HCT116 (cell line): ENCODE measurements at regions not wholly inside any gene's neighbourhood (a gene's known extent, or its start where the extent isn't known, plus 50 kb on each side); places are given as distances from the start of the nearest gene placed in this dataset.

Source experiments
- ATAC-seq: fragments of 200-7000 bp; cut with Tn5 transposase; 2 replicates; pipeline ENCODE4 v1.9.1; 2020; ENCODE audit warnings: mild to moderate bottlenecking, moderate library complexity
- BruUV-seq: library from RNA; stranded (reverse); fragments of 400-500 nt; replicated peaks from 2 replicates; lab custom pipeline; 2021; lab: Mats Ljungman, UMichigan
- CTCF ChIA-PET: fragments of 300-600 bp; sonication (Branson Sonifier 250); formaldehyde crosslinking; loops from one replicate; lab custom pipeline; 2021; ENCODE audit warnings: antibody characterized with exemption; lab: Charles Lee
- POLR2A ChIA-PET: fragments of 300-600, 350-600 bp; sonication (Branson Sonifier 250); formaldehyde crosslinking; loops from one replicate; lab custom pipeline; 2021; ENCODE audit warnings: antibody characterized with exemption; lab: Charles Lee
- RAD21 ChIA-PET, 2 experiments: fragments of 300-600 bp; sonication (Branson Sonifier 250); formaldehyde crosslinking; loops; one replicate each; lab custom pipeline; 2023; ENCODE audit warnings: low total read pairs in 2 of 2; ENCODE audit not compliant: uncharacterized antibody in 2 of 2, unreplicated experiment in 2 of 2, low non-redundant PET in 1 of 2; lab: Charles Lee
- DNase-seq: peaks from one replicate; pipeline ENCODE4 v3.0.0-alpha.2; 2010; ENCODE audit warnings: low read depth, low spot score
- H2AFZ ChIP-seq: fragments of 200-600 bp; shearing (Covaris generic), sonication (generic); 2 replicates; pipeline ENCODE4 v1.6.1; 2017; ENCODE audit warnings: low read depth, mixed run types, mixed read lengths, antibody characterized with exemption, low read length; ENCODE audit not compliant: poor library complexity, severe bottlenecking
- H3K27ac ChIP-seq: 2 replicates; pipeline ENCODE4 v1.5.1; 2012; ENCODE audit warnings: low read depth, low read length
- H3K27me3 ChIP-seq: fragments of 200-600 bp; sonication (generic); 2 replicates; pipeline ENCODE4 v1.6.1; 2016; ENCODE audit warnings: mixed run types, low read length, mixed read lengths; ENCODE audit not compliant: insufficient read depth
- H3K36me3 ChIP-seq, 2 experiments: fragments of 200-500 bp in 1 of 2; fragments of 200-600 bp in 1 of 2; sonication (Bioruptor generic) in 1 of 2; sonication (generic) in 1 of 2; 2 replicates each; pipeline versions ENCODE4 v1.5.1 to v1.6.1; 2014 to 2016; ENCODE audit warnings: low read length in 2 of 2, inconsistent platforms in 1 of 2, mixed read lengths in 1 of 2, mixed run types in 1 of 2; ENCODE audit not compliant: insufficient read depth in 2 of 2, control insufficient read depth in 1 of 2
- H3K4me1 ChIP-seq, 2 experiments: fragments of 200-600 bp in 1 of 2; sonication (generic) in 1 of 2; 2 replicates each; pipeline versions ENCODE4 v1.5.1 to v1.6.1; 2012 to 2017; ENCODE audit warnings: low read length in 2 of 2, inconsistent platforms in 1 of 2, mild to moderate bottlenecking in 1 of 2, mixed read lengths in 1 of 2, mixed run types in 1 of 2, moderate library complexity in 1 of 2; ENCODE audit not compliant: insufficient read depth in 2 of 2, control insufficient read depth in 1 of 2
- H3K4me2 ChIP-seq: fragments of 200-600 bp; sonication (generic); 2 replicates; pipeline ENCODE4 v1.6.1; 2017; ENCODE audit warnings: mixed run types, low read length, mixed read lengths
- H3K4me3 ChIP-seq, 2 experiments: fragments of 200-600 bp in 1 of 2; sonication (generic) in 1 of 2; replicated peaks in 1 of 2; 2 replicates each; pipeline ENCODE4 v1.5.1; 2011 to 2016; ENCODE audit warnings: low read length in 2 of 2, control low read depth in 1 of 2, low read depth in 1 of 2, mild to moderate bottlenecking in 1 of 2, mixed read lengths in 1 of 2, mixed run types in 1 of 2
- H3K79me2 ChIP-seq: fragments of 200-600 bp; sonication (generic); 2 replicates; pipeline ENCODE4 v1.6.1; 2017; ENCODE audit warnings: mild to moderate bottlenecking, mixed run types, low read length, moderate library complexity, mixed read lengths; ENCODE audit not compliant: insufficient read depth
- H3K9ac ChIP-seq: fragments of 200-600 bp; sonication (generic); 2 replicates; pipeline ENCODE4 v1.6.1; 2016; ENCODE audit warnings: low read length, mixed read lengths
- H3K9me2 ChIP-seq: fragments of 200-600 bp; sonication (generic), shearing (Covaris generic); 2 replicates; pipeline ENCODE4 v1.6.1; 2017; ENCODE audit warnings: mixed run types, mild to moderate bottlenecking, moderate library complexity; ENCODE audit not compliant: insufficient read depth
- H3K9me3 ChIP-seq, 2 experiments: fragments of 200-500 bp in 1 of 2; fragments of 200-600 bp in 1 of 2; sonication (Bioruptor generic) in 1 of 2; sonication (generic) in 1 of 2; 2 replicates each; pipeline ENCODE4 v1.6.1; 2014 to 2017; ENCODE audit warnings: low read length in 2 of 2, mixed read lengths in 2 of 2, inconsistent platforms in 1 of 2, low read depth in 1 of 2, mild to moderate bottlenecking in 1 of 2, mixed run types in 1 of 2, moderate library complexity in 1 of 2; ENCODE audit not compliant: control insufficient read depth in 1 of 2, insufficient read depth in 1 of 2
- H4K20me1 ChIP-seq: fragments of 200-600 bp; sonication (generic), shearing (Covaris generic); 2 replicates; pipeline ENCODE4 v1.6.1; 2017; ENCODE audit warnings: mixed run types, mild to moderate bottlenecking, moderate library complexity; ENCODE audit not compliant: insufficient read depth
- CBX3 ChIP-seq: IDR thresholded peaks from 2 replicates; pipeline ENCODE4 v1.6.1; 2012; ENCODE audit warnings: low read depth
- CEBPB ChIP-seq: IDR thresholded peaks from 2 replicates; pipeline ENCODE4 v1.6.1; 2012; ENCODE audit warnings: low read depth
- EGR1 ChIP-seq: IDR thresholded peaks from 2 replicates; pipeline ENCODE4 v1.6.1; 2012; ENCODE audit warnings: low read depth
- ELF1 ChIP-seq: IDR thresholded peaks from 2 replicates; pipeline ENCODE4 v1.6.1; 2012; ENCODE audit warnings: low read depth, borderline replicate concordance
- EZH2 ChIP-seq: fragments of 200-600 bp; sonication (generic); IDR thresholded peaks from 2 replicates; pipeline ENCODE4 v1.6.1; 2017; ENCODE audit warnings: antibody characterized with exemption, mixed run types
- EZH2phosphoT487 ChIP-seq: fragments of 200-600 bp; IDR thresholded peaks from 2 replicates; pipeline ENCODE4 v1.6.1; 2018; ENCODE audit warnings: antibody characterized with exemption, borderline replicate concordance
- FOSL1 ChIP-seq: IDR thresholded peaks from 2 replicates; pipeline ENCODE4 v1.6.1; 2012; ENCODE audit warnings: low read depth
- JUND ChIP-seq: IDR thresholded peaks from 2 replicates; pipeline ENCODE4 v1.6.1; 2012
- POLR2A ChIP-seq: IDR thresholded peaks from 2 replicates; pipeline ENCODE4 v1.7.0; 2011; ENCODE audit warnings: borderline replicate concordance; ENCODE audit not compliant: insufficient read depth, insufficient read length; ENCODE audit errors: extremely low read depth
- RAD21 ChIP-seq: IDR thresholded peaks from 2 replicates; pipeline ENCODE4 v1.6.1; 2012; ENCODE audit warnings: low read depth, mild to moderate bottlenecking
- SIN3A ChIP-seq: IDR thresholded peaks from 2 replicates; pipeline ENCODE4 v1.6.1; 2012; ENCODE audit warnings: low read depth
- SP1 ChIP-seq: IDR thresholded peaks from 2 replicates; pipeline ENCODE4 v1.6.1; 2012; ENCODE audit warnings: low read depth
- TCF7L2 ChIP-seq: IDR thresholded peaks from 2 replicates; pipeline ENCODE4 v1.7.0; 2011; ENCODE audit warnings: borderline replicate concordance, inconsistent platforms; ENCODE audit not compliant: insufficient read depth, insufficient read length; ENCODE audit errors: extremely low read depth
- YY1 ChIP-seq: IDR thresholded peaks from 2 replicates; pipeline ENCODE4 v1.6.1; 2011; ENCODE audit warnings: low read length, low read depth, moderate library complexity, mild to moderate bottlenecking; ENCODE audit not compliant: insufficient replicate concordance; ENCODE audit errors: extremely low read depth
- ZFX ChIP-seq: fragments of 450-650 bp; IDR thresholded peaks from 2 replicates; pipeline ENCODE4 v1.6.1; 2017
- ZNF274 ChIP-seq: fragments of 200-500 bp; sonication (Bioruptor generic); IDR thresholded peaks from 2 replicates; pipeline ENCODE4 v1.6.1; 2014; ENCODE audit warnings: mild to moderate bottlenecking, low read depth, low read length, inconsistent platforms
- intact Hi-C: fragments of 100-400 bp; cut with micrococcal nuclease; formaldehyde crosslinking; loops from 2 replicates; pipeline ENCODE4 v1.10.0; 2022
- TF ChIP-seq, protein P1 (sequence below): IDR thresholded peaks from 2 replicates; pipeline ENCODE4 v1.6.1; 2012
- TF ChIP-seq, protein P2 (sequence below), 3 experiments: fragments of 200-600 bp in 1 of 3; sonication (generic) in 1 of 3; IDR thresholded peaks in 2 of 3; conservative IDR thresholded peaks in 1 of 3; 2 replicates each; pipeline ENCODE4 v1.5.1; 2012 to 2017; ENCODE audit warnings: low read depth in 2 of 3, low read length in 2 of 3, antibody characterized with exemption in 1 of 3, borderline replicate concordance in 1 of 3, control low read depth in 1 of 3, mild to moderate bottlenecking in 1 of 3, mixed read lengths in 1 of 3, mixed run types in 1 of 3, moderate library complexity in 1 of 3; ENCODE audit not compliant: insufficient read depth in 1 of 3
- TF ChIP-seq, protein P3 (sequence below): IDR thresholded peaks from 2 replicates; pipeline ENCODE4 v1.6.1; 2012

DNA sequence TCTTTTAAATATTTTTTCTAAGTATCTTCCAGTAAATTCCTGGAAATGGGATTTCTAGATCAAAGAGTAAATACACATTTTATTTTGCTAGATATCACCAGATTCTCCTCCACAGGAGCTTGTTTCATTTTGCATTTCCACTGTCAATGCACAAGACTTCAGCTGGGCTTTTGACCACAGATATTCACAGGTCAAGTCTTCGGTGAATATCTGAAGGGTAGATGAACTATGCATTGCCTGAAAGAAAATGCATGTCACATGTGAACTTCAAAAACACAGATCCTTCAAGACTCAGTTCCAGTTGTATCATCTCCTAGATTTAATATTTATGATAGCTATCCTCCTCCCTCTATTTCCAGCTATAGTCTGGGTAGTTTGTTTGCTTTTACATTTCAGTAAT, 963.6 kb upstream of the GOT2 start:
- H2AFZ ChIP-seq = no peak overlapping the region
- no peak overlapping the region for H3K9ac ChIP-seq
- TF ChIP-seq SIN3A (no peak), EZH2phosphoT487 (no peak), SP1 (no peak), RAD21 (no peak), ELF1 (no peak), TCF7L2 (no peak), FOSL1 (no peak), EZH2 (no peak), ZFX (no peak), EGR1 (no peak), ZNF274 (no peak), CEBPB (no peak), YY1 (no peak), POLR2A (no peak), CBX3 (no peak), JUND (no peak)
- TF ChIP-seq, protein P1, sequence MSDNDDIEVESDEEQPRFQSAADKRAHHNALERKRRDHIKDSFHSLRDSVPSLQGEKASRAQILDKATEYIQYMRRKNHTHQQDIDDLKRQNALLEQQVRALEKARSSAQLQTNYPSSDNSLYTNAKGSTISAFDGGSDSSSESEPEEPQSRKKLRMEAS = no peak
- TF ChIP-seq, protein P2, sequence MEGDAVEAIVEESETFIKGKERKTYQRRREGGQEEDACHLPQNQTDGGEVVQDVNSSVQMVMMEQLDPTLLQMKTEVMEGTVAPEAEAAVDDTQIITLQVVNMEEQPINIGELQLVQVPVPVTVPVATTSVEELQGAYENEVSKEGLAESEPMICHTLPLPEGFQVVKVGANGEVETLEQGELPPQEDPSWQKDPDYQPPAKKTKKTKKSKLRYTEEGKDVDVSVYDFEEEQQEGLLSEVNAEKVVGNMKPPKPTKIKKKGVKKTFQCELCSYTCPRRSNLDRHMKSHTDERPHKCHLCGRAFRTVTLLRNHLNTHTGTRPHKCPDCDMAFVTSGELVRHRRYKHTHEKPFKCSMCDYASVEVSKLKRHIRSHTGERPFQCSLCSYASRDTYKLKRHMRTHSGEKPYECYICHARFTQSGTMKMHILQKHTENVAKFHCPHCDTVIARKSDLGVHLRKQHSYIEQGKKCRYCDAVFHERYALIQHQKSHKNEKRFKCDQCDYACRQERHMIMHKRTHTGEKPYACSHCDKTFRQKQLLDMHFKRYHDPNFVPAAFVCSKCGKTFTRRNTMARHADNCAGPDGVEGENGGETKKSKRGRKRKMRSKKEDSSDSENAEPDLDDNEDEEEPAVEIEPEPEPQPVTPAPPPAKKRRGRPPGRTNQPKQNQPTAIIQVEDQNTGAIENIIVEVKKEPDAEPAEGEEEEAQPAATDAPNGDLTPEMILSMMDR (IDR thresholded peaks at IDR 0.05 in 2 of 3, conservative IDR thresholded peaks at IDR 0.05 in 1 of 3; ENCODE audit: borderline replicate concordance in 1 of 3, insufficient read depth in 1 of 3, low read depth in 2 of 3, low read length in 2 of 3) = no peak
- TF ChIP-seq, protein P3, sequence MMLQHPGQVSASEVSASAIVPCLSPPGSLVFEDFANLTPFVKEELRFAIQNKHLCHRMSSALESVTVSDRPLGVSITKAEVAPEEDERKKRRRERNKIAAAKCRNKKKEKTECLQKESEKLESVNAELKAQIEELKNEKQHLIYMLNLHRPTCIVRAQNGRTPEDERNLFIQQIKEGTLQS = no peak
- no peak for ATAC-seq
- H3K4me1 ChIP-seq = no peaks in the 10 kb centered on the region
- H3K9me3 ChIP-seq = peaks cover 7% of the 10 kb centered on the region in 2 experiments; a peak in 2 of 4 replicates
- H3K4me2 ChIP-seq = no peak overlapping the region
- no peaks in the 10 kb centered on the region for H3K27me3 ChIP-seq
- intact Hi-C loops = no loop called here
- RAD21 ChIA-PET = no interaction called here
- no peak overlapping the region for H3K27ac ChIP-seq
- no peaks in the 10 kb centered on the region for H4K20me1 ChIP-seq
- no peaks in the 10 kb centered on the region for H3K9me2 ChIP-seq
- DNase-seq = no peak
- CTCF ChIA-PET = no interaction called here
- no TSS peak for BruUV-seq
- H3K79me2 ChIP-seq = no peaks in the 10 kb centered on the region
- POLR2A ChIA-PET = no interaction called here
- no peak overlapping the region for H3K4me3 ChIP-seq
- no peaks in the 10 kb centered on the region for H3K36me3 ChIP-seq
